HL-60/S4 (cell line): ENCODE measurements at regions not wholly inside any gene's neighbourhood (a gene's known extent, or its start where the extent isn't known, plus 50 kb on each side); places are given as distances from the start of the nearest gene placed in this dataset.

Experiments
- in situ Hi-C: fragments of 300-500 bp; cut with MboI; formaldehyde crosslinking; loops from 2 replicates; pipeline ENCODE4 v1.14.3; 2022; ENCODE audit warnings: low sequenced_read_pairs

DNA sequence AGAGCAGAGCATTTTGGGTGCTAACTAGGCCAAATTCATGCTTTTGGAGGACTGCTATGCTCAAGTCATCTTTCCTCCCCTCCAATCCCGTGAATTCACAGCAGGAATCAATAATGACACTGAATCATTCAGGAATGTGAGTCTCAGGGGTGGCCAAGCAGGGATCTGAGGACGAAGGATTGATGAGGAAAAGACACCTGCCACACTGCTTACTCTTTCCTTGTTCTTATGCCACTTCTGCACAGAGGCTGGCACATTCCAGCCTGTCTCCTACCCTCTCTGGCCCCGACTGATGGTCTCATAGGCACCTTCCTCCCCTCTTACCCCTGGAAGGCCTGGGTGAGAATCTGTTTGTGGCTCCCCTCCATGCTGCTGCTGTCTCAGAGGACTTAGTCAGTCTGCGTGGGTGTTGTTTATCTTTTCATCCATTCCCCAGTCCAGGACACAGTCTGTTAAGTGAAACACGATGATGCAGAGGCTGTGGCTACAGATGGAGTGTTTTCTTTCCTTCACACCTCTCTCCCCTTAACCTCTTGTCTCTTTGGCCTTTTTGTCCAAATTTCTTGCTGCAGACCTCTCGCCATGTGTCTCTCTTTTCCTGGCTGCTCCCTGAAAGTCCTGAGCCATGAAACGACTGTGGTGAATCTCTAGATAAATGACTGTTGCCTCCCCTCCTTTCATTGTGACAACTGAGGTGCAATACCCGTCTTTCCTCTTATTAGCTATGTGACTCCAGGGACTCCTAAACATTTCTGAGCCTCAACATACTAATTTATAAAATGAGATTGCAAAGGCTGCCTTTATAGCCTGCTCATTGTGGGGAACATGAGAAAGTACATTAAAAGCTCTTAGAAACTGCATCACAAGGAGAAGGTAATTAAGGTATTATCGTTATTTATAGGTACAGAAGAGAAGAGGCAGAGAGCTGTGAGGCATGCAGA, 86.9 kb downstream of the RDH14 start:
- in situ Hi-C loops = no loop called here

DNA sequence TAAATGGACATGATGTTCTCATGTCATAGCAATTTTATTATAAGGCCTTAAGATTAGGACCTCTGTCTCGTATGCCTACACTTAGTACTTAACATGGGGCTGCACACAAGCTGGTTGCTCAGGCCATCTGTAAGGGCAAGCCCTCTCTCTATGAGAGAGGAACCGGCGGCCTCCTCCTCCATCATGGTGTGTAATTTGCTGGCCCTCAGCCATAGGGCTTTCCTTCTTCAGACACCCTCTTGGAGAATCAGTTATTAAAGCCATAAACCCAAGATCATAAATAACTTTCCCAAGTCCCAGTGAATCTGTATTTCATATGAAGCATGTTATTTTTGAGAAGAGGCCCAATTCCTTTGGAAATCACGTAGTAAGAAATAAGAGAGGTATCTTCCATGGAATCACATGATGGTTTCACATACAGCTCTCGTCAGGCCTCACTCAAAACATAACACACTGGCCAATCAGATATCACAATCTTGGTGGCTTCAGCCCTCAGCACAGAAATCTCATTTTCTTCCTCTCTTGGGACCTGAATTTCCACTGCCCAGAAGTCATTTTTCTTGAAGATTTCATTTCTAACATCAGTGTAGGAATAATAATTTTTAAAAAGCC, 92.6 kb downstream of the RDH14 start:
- in situ Hi-C loops = no loop called here

DNA sequence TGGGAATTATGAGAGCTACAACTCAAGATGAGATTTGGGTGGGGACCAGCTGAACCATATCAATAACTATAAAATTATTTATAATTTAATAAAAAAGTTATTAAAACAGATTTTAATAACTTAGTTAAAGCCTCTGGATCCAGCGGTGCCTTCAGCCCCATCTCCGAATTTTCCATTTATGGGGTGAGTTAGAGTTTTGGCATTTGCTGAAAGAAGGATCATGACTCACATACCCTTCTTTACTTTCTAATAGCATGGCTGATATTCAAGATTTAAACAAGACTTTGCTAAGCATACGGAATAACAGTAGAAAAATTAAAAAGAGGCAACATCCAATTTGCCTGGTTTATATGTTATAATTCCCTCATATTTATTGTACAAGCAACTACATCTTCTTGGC, 94.5 kb downstream of the RDH14 start:
- in situ Hi-C loops = no loop called here

- in situ Hi-C loops = no loop called here
Measured at GRCh38 chr2:18464913-18465312, 95.5 kb downstream of the RDH14 start.

DNA sequence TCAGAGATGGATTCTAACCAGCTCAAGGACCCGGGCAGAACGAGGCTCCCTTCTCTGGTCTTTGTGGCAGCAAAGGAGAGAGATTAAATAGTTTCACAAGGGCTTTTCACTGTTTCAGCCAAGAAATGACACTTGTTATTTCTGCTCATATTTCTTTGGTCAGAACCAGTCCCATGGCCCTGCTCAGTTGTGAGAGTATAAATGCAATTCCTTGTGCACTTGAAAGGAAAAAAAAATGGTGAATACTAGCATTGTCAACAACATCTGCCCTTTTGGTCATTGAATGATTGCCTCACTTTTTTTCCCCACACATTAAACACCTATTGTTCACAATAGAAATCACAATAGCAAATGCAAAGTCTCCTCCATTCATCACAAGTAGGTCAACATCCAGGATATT, 104.4 kb downstream of the RDH14 start:
- in situ Hi-C loops = no loop called here

DNA sequence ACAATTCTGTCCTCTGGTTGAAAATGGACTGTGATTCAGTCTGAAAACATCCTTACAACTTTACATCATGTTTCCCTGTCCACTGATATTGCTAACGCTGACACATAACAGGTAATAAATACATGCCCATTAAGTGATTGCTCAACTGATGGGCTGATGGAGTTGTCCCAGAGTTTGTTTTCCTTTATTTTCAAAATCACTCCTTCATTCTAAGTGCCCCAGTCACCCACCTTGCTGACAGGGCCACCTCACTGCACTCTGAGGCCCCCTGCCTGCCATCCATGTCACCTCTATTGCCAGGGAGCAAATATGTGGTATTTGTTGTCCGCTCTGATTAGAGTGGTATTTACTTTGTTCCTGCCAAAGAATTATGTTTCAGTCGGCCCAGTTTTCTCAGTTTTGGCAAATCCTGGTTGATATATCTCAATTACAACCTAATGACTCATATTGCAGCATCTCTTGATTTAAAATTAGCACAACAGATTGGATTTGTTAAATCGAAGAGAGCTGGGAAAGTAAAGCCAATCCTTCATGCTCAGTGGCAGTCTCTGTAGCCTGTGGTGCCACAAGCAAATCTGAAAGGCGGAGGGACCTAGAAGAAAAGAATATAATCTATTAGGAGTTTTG, 105.1 kb downstream of the RDH14 start:
- in situ Hi-C loops = no loop called here

DNA sequence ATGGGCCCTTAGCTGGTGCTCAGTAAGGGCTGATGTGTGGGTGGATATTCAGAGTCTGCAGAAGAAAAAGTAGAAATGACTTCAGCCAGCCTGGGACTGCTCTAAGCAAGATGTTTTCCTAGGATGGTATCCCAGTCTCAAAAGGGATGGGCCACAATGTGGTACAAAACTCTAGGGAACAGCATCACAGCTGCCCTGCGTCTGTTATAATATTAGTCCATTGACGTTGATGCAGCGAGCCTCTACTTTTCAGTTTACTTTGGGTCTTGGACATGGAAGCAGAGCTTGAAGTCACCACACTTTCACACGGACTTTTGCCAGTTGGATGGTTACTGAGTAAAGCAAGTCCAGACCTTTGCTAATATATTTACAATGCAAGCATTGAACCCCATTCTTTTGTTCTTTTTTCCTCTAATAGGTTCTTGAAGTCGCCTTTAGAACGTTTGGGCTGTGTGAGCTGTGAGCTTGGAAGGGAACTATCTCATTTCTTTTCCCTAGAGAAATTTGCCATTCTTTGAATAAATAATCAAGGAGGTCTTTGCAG, 105.7 kb downstream of the RDH14 start:
- in situ Hi-C loops = no loop called here

DNA sequence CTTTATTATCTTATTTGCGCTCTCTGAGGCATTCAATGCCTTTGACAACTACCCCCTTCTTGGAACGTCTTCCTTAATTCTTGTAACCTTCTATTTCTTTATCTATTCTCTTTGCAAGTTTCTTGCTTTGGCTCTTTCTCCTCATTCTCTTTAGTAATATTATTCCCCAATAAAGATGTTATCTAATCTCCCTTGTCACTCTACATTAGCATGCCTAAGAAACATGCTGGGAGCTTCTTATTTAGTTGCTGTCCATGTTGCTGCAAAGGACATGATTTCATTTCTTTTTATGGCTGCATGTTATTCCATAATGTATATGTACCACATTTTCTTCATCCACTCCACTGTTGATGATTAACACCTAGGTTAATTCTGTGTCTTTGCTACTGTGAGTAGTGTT, 113.7 kb downstream of the RDH14 start:
- in situ Hi-C loops = no loop called here

- in situ Hi-C loops = no loop called here
Measured at GRCh38 chr2:18445433-18446320, 114.8 kb downstream of the RDH14 start.

GRCh38 chr2:18444806-18445205, 115.6 kb downstream of the RDH14 start:
- in situ Hi-C loops = no loop called here

DNA sequence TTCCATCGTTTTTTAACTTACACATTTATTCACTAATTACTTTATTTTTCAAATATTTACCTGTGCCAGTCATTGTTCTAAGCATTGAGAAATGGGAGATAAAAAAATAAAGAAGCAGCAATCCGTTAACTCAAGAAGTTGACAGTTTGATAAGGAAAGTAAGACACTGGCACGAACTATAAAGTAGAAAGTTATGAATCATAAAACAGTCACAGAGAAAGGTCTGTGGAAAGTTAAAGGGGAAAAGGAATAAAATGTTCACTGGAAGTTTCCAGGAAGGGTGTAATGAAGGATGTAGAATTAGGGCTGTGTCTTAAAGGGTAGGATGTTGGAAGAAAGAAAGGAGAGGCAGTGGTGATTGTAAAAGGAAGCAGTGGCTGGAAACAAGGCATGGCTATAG, 118.9 kb downstream of the RDH14 start:
- in situ Hi-C loops = no loop called here

GRCh38 chr2:18440777-18441176, 119.7 kb downstream of the RDH14 start:
- in situ Hi-C loops = no loop called here

GRCh38 chr2:18440141-18440661, 120.3 kb downstream of the RDH14 start:
- in situ Hi-C loops = no loop called here

DNA sequence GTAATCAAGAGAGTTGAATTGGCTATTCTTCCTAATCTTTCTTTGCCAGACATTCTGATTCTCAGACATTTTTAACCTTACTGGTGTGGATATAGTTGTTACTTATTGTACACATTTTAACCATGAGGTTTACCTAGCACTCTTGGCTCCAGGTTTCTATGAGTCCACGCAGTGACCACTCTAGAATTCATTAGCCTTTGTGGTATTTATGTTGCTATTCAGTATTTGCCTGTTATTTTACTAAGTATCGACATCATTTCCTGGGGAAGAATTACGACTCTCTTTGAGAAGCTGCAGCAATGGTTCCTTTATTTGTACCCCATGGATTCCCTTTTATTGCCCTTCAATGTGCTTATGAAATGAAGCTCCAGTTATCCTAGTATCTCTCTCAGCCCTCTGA, 120.7 kb downstream of the RDH14 start:
- in situ Hi-C loops = no loop called here

GRCh38 chr2:18437909-18438308, 122.5 kb downstream of the RDH14 start:
- in situ Hi-C loops = no loop called here

DNA sequence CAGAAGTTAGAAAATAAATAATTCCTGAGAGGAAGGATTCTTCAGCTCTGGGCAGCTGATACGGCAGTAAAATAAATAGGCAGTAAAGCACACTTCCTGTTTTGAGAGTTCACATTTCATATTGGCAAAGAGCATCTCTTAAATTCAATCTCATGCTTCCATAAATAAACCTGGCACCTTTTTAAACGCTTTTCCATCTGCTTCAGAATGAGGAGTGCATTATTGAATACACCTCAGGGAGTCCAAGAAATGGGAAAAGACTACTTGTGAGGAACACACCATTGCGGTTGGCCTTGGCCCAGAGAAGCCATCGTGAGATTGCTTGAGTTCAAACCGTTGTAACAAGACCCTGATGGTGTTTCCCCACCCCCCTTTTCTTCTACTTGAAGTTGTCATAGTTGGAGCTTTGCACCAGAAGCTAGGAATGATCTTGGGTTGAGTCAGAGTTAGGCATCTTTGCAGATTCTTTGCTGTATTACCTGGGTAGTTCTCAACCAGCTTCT, 123.9 kb downstream of the RDH14 start:
- in situ Hi-C loops = no loop called here

DNA sequence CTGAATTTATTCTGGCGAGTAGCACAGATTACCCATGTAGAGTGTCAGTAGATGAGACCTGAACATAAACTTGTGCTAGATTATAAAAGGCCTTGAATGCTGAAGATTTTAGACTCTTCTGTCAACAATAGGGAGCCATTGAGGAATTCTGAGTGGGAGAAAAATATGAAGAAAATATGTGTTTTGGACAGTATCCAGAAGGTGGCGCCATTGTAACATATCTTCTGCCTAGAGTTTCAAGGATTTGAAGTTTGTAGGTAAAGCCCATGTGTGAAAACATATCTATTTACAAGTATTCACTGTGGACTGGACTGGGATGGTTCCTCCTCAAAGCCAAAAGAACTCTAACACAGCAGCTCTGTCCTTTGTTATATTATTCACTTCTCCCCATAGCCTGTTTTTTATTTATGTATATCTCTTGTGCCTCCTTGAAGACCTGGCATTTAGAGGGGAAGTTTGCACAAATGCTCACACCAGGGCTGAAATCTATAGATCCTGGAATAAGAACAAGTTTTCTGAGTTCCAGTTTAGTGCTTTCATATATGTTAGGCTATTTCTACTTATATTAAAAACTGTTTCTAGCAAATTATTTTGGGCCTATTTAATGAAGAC, 124.9 kb downstream of the RDH14 start:
- in situ Hi-C loops = no loop called here

GRCh38 chr2:18433872-18434271, 126.6 kb downstream of the RDH14 start:
- in situ Hi-C loops = no loop called here

- in situ Hi-C loops = no loop called here
Measured at GRCh38 chr2:18432999-18433398, 127.5 kb downstream of the RDH14 start.
